ENCODE measurements at regions not wholly inside any gene's neighbourhood (a gene's known extent, or its start where the extent isn't known, plus 50 kb on each side); places are given as distances from the start of the nearest gene placed in this dataset.

GRCh38 chr3:189547448-189547847, 83.7 kb upstream of the TP63 start:
- no peaks in the 10 kb centered on the region for H3K36me3 Mint-ChIP-seq (ENCODE audit: low read depth)
- no peaks in the 10 kb centered on the region for H3K4me1 Mint-ChIP-seq (ENCODE audit: low read depth)
- no peak for TF ChIP-seq CTCF (IDR thresholded peaks at IDR 0.05)
- no peak for DNase-seq (ENCODE audit: low spot score)
- peaks cover 40% of the 10 kb centered on the region for H3K9me3 Mint-ChIP-seq (ENCODE audit: low read depth)
- H3K27me3 Mint-ChIP-seq (ENCODE audit: low read depth) = peaks cover 5% of the 10 kb centered on the region
- no peak overlapping the region for H3K4me3 Mint-ChIP-seq (ENCODE audit: unreplicated experiment)
- no peak overlapping the region for H3K27ac Mint-ChIP-seq (ENCODE audit: unreplicated experiment)

GRCh38 chr3:189548053-189548452, 83.1 kb upstream of the TP63 start:
- DNase-seq (ENCODE audit: low spot score) = no peak
- Mint-ChIP-seq H3K4me1 (ENCODE audit: low read depth) (no peaks in the 10 kb centered on the region), H3K4me3 (ENCODE audit: unreplicated experiment) (no peak overlapping the region), H3K27ac (ENCODE audit: unreplicated experiment) (no peak overlapping the region), H3K27me3 (ENCODE audit: low read depth) (peaks cover 5% of the 10 kb centered on the region), H3K9me3 (ENCODE audit: low read depth) (peaks cover 40% of the 10 kb centered on the region), H3K36me3 (ENCODE audit: low read depth) (no peaks in the 10 kb centered on the region)
- TF ChIP-seq CTCF (IDR thresholded peaks at IDR 0.05) = no peak

GRCh38 chr3:189551007-189551406, 80.2 kb upstream of the TP63 start:
- DNase-seq (ENCODE audit: low spot score) = no peak
- H3K36me3 Mint-ChIP-seq (ENCODE audit: low read depth) = peaks cover 1% of the 10 kb centered on the region
- no peak overlapping the region for H3K27ac Mint-ChIP-seq (ENCODE audit: unreplicated experiment)
- H3K4me1 Mint-ChIP-seq (ENCODE audit: low read depth) = no peaks in the 10 kb centered on the region
- H3K9me3 Mint-ChIP-seq (ENCODE audit: low read depth) = peaks cover 37% of the 10 kb centered on the region
- no peak for TF ChIP-seq CTCF (IDR thresholded peaks at IDR 0.05)
- no peak overlapping the region for H3K4me3 Mint-ChIP-seq (ENCODE audit: unreplicated experiment)
- peaks cover 6% of the 10 kb centered on the region for H3K27me3 Mint-ChIP-seq (ENCODE audit: low read depth)

- TF ChIP-seq CTCF (IDR thresholded peaks at IDR 0.05) = no peak
- Mint-ChIP-seq H3K4me1 (ENCODE audit: low read depth) (no peaks in the 10 kb centered on the region), H3K4me3 (ENCODE audit: unreplicated experiment) (no peak overlapping the region), H3K36me3 (ENCODE audit: low read depth) (peaks cover 1% of the 10 kb centered on the region), H3K27ac (ENCODE audit: unreplicated experiment) (no peak overlapping the region), H3K9me3 (ENCODE audit: low read depth) (peaks cover 31% of the 10 kb centered on the region), H3K27me3 (ENCODE audit: low read depth) (peaks cover 4% of the 10 kb centered on the region)
- DNase-seq (ENCODE audit: low spot score) = peak; percentile 79
Measured at GRCh38 chr3:189554868-189555557, 76.2 kb upstream of the TP63 start.

GRCh38 chr3:189555558-189555881, 75.7 kb upstream of the TP63 start:
- Mint-ChIP-seq H3K27me3 (ENCODE audit: low read depth) (peaks cover 4% of the 10 kb centered on the region), H3K36me3 (ENCODE audit: low read depth) (peaks cover 1% of the 10 kb centered on the region), H3K4me3 (ENCODE audit: unreplicated experiment) (no peak overlapping the region), H3K4me1 (ENCODE audit: low read depth) (no peaks in the 10 kb centered on the region), H3K9me3 (ENCODE audit: low read depth) (peaks cover 26% of the 10 kb centered on the region), H3K27ac (ENCODE audit: unreplicated experiment) (no peak overlapping the region)
- peak; percentile 42 for DNase-seq (ENCODE audit: low spot score)
- no peak for TF ChIP-seq CTCF (IDR thresholded peaks at IDR 0.05)

Data from chondrocyte (in vitro differentiated cells).